Nephron (organoid): ENCODE measurements at regions not wholly inside any gene's neighbourhood (a gene's known extent, or its start where the extent isn't known, plus 50 kb on each side); places are given as distances from the start of the nearest gene placed in this dataset.

ENCODE experiments used
- H3K27ac Mint-ChIP-seq, 3 experiments: 2 replicates each; pipeline ENCODE4 v1.8.0; 2020; ENCODE audit warnings: mixed read lengths in 3 of 3, mild to moderate bottlenecking in 2 of 3, moderate library complexity in 1 of 3
- H3K27me3 Mint-ChIP-seq: 2 replicates; pipeline ENCODE4 v1.8.0; 2021; ENCODE audit warnings: low read depth, mild to moderate bottlenecking, moderate library complexity, mixed read lengths
- H3K36me3 Mint-ChIP-seq: 2 replicates; pipeline ENCODE4 v1.8.0; 2020; ENCODE audit warnings: low read depth, mixed read lengths
- H3K4me1 Mint-ChIP-seq: 2 replicates; pipeline ENCODE4 v1.8.0; 2020; ENCODE audit warnings: mixed read lengths
- H3K4me3 Mint-ChIP-seq, 3 experiments: 2 replicates each; pipeline ENCODE4 v1.8.0; 2020; ENCODE audit warnings: mild to moderate bottlenecking in 3 of 3, mixed read lengths in 3 of 3, moderate library complexity in 2 of 3
- H3K9me3 Mint-ChIP-seq: 2 replicates; pipeline ENCODE4 v1.8.0; 2020; ENCODE audit warnings: mixed read lengths
- TF ChIP-seq, protein P1 (sequence below), 3 experiments: fragments of 200-600 bp; sonication (generic); IDR thresholded peaks; one replicate each; pipeline ENCODE4 v1.5.0; 2021; ENCODE audit warnings: antibody characterized with exemption in 3 of 3; ENCODE audit not compliant: unreplicated experiment in 3 of 3

DNA sequence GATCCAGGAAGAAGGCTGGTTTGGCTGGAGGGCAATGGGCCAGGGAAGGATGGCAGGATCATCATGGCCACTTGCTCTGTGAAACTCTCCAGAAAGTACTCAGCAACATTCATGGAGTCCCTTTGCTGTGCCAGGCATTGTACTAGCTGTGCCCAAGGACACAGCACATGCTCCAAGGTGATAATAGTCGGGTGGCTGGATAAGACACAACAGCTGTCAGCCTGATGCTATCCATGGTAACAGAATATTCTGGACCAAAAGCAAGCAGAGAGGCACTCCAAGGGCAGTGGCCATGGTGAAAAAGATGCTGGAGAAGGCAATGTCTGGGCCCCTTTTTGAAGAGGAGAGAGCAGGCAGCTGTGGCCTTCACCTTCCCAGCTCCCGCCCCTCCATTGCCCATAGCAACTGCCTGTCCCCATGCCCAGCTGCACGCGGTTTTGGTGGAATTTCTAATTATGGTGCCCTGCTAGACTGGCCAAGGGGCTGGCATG is 113.8 kb upstream of the CPEB4 start:
- H3K27me3 Mint-ChIP-seq = peaks cover 10% of the 10 kb centered on the region
- no peak overlapping the region for H3K27ac Mint-ChIP-seq
- no peak overlapping the region for H3K4me3 Mint-ChIP-seq
- TF ChIP-seq, protein P1, sequence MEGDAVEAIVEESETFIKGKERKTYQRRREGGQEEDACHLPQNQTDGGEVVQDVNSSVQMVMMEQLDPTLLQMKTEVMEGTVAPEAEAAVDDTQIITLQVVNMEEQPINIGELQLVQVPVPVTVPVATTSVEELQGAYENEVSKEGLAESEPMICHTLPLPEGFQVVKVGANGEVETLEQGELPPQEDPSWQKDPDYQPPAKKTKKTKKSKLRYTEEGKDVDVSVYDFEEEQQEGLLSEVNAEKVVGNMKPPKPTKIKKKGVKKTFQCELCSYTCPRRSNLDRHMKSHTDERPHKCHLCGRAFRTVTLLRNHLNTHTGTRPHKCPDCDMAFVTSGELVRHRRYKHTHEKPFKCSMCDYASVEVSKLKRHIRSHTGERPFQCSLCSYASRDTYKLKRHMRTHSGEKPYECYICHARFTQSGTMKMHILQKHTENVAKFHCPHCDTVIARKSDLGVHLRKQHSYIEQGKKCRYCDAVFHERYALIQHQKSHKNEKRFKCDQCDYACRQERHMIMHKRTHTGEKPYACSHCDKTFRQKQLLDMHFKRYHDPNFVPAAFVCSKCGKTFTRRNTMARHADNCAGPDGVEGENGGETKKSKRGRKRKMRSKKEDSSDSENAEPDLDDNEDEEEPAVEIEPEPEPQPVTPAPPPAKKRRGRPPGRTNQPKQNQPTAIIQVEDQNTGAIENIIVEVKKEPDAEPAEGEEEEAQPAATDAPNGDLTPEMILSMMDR (IDR thresholded peaks at IDR 0.05; ENCODE audit: unreplicated experiment in 3 of 3) = no peak
- no peaks in the 10 kb centered on the region for H3K36me3 Mint-ChIP-seq
- H3K9me3 Mint-ChIP-seq = no peaks in the 10 kb centered on the region
- H3K4me1 Mint-ChIP-seq = peaks cover 28% of the 10 kb centered on the region

DNA sequence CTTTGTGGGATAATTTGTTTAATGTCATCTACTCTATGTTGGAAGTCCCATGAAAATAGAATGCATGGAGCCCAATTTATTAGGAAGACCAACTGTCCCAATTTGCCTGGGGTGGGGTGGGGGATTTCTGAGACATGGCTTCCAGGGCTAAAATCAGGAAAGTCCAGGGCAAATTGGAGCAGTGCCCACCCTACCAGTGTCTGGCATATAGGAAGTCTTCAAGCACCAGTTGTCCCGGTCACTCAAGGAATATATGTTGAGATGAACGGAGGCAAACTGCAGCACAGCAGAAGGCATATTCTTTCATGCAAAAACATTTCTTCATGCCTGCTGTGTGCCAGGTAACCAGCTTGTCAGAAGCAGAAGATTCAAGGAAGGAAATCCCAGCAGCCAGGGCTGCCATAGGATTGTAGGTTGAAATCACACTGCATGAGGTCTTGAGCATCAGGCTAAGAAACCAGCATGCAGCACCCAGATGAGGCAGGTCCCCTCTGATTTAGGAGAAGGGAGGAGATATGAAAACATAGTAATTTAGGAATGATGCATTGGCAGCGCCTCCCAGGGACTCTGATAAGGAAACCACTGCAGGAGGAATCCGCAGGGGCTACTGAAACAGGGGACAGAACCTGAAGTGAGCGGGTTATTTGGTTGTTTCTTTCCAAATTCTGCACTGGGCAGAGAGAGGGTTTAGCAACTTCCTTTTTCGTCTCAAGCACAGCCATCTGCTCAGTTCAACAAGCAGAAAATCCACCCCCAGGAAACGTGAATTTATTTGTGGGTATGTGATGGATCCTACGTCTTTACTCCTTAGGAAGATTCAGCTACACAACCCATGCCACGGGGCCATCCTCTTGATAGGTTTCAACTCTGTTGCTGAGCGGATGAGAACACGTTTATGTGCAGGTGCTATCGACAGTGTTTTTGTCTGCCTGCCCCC is 112.6 kb upstream of the CPEB4 start:
- H3K9me3 Mint-ChIP-seq = no peaks in the 10 kb centered on the region
- no peak overlapping the region for H3K4me3 Mint-ChIP-seq
- peaks cover 28% of the 10 kb centered on the region for H3K4me1 Mint-ChIP-seq

DNA sequence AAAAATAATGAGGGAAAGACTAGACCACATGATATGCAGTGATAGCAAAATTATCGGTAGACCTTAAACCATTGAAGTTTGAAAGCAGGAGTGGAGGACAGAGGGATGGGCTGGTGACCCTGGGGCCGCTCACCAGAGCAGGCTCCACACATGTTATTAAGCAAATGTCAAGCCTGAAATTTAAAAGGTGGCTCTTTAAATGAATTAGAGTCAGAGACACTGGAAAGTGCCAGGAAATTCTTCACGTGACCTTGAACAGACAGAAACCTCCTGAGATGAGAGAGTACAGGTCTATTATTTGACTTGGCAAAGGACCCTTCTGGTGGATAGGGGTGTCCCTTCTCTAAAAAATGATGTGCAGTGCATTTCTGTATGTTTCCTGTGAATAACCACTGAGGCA is 111.0 kb upstream of the CPEB4 start:
- Mint-ChIP-seq H3K27me3 (peaks cover 5% of the 10 kb centered on the region), H3K4me1 (peaks cover 30% of the 10 kb centered on the region), H3K4me3 (no peak overlapping the region), H3K27ac (peak overlapping the region in 1 of 3 experiments; percentile 2), H3K9me3 (no peaks in the 10 kb centered on the region), H3K36me3 (no peaks in the 10 kb centered on the region)
- TF ChIP-seq, protein P1 (IDR thresholded peaks at IDR 0.05; ENCODE audit: unreplicated experiment in 3 of 3) = no peak

More for the DNA sequence above, 112.6 kb upstream of the CPEB4 start:
- Mint-ChIP-seq H3K27ac (peak overlapping the region in 1 of 3 experiments; percentile 7), H3K27me3 (peaks cover 5% of the 10 kb centered on the region), H3K36me3 (no peaks in the 10 kb centered on the region)
- TF ChIP-seq, protein P1 (IDR thresholded peaks at IDR 0.05; ENCODE audit: unreplicated experiment in 3 of 3) = no peak

DNA sequence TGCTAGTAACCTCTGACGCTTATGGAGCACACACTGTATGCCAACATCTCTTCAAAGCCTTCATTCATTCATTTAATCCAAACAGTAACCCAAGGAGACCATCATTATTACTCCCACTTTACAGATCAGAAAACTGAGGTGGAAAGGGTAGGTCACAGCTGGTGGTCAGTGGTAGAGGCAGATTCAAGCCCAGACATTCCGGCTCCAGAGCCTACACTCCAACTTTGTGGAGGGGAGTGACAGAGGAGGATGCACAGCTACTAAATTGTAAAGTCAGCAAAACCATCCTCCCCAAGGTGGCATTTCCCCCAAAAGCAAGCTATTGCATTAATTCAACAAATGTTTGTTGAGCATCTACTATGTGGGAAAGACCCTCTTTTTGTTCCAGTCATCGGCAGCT is 110.5 kb upstream of the CPEB4 start:
- H3K27ac Mint-ChIP-seq = no peak overlapping the region
- H3K4me1 Mint-ChIP-seq = peaks cover 30% of the 10 kb centered on the region
- TF ChIP-seq, protein P1 (IDR thresholded peaks at IDR 0.05; ENCODE audit: unreplicated experiment in 3 of 3) = no peak
- H3K4me3 Mint-ChIP-seq = no peak overlapping the region
- H3K9me3 Mint-ChIP-seq = no peaks in the 10 kb centered on the region
- no peaks in the 10 kb centered on the region for H3K36me3 Mint-ChIP-seq
- peaks cover 5% of the 10 kb centered on the region for H3K27me3 Mint-ChIP-seq

DNA sequence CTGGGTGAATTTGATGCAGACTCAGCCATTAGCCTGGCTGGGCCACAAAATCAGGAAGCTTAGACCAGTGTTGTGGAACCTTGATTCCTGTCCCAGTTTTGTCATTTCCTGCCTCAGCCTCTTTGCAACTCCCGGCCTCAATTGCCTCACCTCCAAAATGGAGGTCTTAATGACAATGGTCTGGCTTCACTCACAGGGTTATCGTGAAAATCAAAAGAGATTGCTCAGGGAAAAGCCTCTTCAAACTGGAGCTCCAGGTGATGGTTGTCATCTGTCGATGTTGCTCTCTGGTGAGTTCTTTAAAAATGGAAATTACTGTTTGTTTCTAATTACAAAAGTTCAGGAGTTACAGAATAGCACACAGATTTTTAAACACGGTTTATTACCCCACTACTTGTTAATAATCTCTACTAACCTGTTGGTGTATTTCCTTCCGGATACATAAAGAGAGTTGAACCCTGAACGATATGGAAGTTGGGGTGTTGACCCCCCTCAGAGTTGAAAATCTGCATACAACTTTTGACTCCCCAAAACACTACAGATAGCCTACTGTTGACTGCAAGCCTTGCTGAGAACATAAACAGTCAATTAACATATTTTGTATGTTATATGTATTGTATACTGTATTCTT is 109.9 kb upstream of the CPEB4 start:
- TF ChIP-seq, protein P1 (IDR thresholded peaks at IDR 0.05; ENCODE audit: unreplicated experiment in 3 of 3) = no peak
- Mint-ChIP-seq H3K4me1 (peaks cover 30% of the 10 kb centered on the region), H3K27ac (no peak overlapping the region), H3K36me3 (no peaks in the 10 kb centered on the region), H3K4me3 (no peak overlapping the region), H3K9me3 (no peaks in the 10 kb centered on the region), H3K27me3 (peaks cover 3% of the 10 kb centered on the region)
